Nephron progenitor cell (in vitro differentiated cells): ENCODE measurements at regions not wholly inside any gene's neighbourhood (a gene's known extent, or its start where the extent isn't known, plus 50 kb on each side); places are given as distances from the start of the nearest gene placed in this dataset.
A peak's percentile ranks its signal among the peaks of the same experiment; 100 is the strongest.
"Not testable (repeated sequence)": the region's sequence is repeated elsewhere in the genome, so short reads cannot be mapped to it uniquely, and the experiment has no call there.

Experiments used
- DNase-seq: peaks from one replicate; pipeline ENCODE4 v3.0.0; 2021
- H3K27ac Mint-ChIP-seq: 2 replicates; pipeline ENCODE4 v1.8.0; 2021; ENCODE audit warnings: mild to moderate bottlenecking, moderate library complexity, mixed read lengths
- H3K27me3 Mint-ChIP-seq: 2 replicates; pipeline ENCODE4 v1.8.0; 2021; ENCODE audit warnings: mild to moderate bottlenecking, low read depth, mixed read lengths; ENCODE audit not compliant: poor library complexity
- H3K36me3 Mint-ChIP-seq: 2 replicates; pipeline ENCODE4 v1.8.0; 2021; ENCODE audit warnings: low read depth, mixed read lengths
- H3K4me1 Mint-ChIP-seq: 2 replicates; pipeline ENCODE4 v1.8.0; 2021; ENCODE audit warnings: mixed read lengths
- H3K4me3 Mint-ChIP-seq: 2 replicates; pipeline ENCODE4 v1.8.0; 2021; ENCODE audit warnings: mild to moderate bottlenecking, moderate library complexity, mixed read lengths
- H3K9me3 Mint-ChIP-seq: 2 replicates; pipeline ENCODE4 v1.8.0; 2021; ENCODE audit warnings: mild to moderate bottlenecking, moderate library complexity, mixed read lengths
- CTCF ChIP-seq: fragments of 200-600 bp; sonication (generic); IDR thresholded peaks from 2 replicates; pipeline ENCODE4 v1.5.0; 2021; ENCODE audit warnings: antibody characterized with exemption

- Mint-ChIP-seq H3K36me3 (no peaks in the 10 kb centered on the region), H3K27ac (peak overlapping the region; percentile 21), H3K9me3 (no peaks in the 10 kb centered on the region), H3K4me1 (peaks cover 15% of the 10 kb centered on the region), H3K27me3 (no peaks in the 10 kb centered on the region), H3K4me3 (no peak overlapping the region)
- no peak for DNase-seq
- no peak for TF ChIP-seq CTCF
Observed at GRCh38 chr20:39713076-39713840, 751.1 kb downstream of the DHX35 start.

DNA sequence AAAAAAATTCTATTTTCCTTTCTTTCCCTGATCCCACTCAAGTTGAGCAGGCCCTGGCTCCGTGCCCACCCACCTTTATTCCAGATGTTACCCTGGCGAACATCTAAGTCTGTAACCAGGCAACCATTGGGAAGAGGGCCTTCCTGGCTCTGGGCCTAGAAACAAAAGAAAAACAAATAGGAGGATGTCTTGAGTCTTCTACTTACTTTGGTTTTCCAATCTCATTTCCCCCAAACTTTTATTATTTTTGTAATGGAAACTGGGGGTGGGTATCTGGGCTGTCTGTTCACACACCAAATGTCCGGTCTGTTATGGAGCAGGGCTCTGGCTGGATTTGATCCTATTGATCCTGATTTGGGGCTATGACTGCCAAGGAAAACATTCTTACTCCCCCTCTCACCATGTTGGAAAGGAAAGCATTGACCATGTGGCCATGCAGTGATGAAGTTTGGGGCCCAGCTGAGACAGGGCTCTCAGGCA is 744.1 kb downstream of the DHX35 start:
- no peak overlapping the region for H3K27ac Mint-ChIP-seq
- peaks cover 6% of the 10 kb centered on the region for H3K4me1 Mint-ChIP-seq
- no peak for TF ChIP-seq CTCF
- H3K27me3 Mint-ChIP-seq = peaks cover 4% of the 10 kb centered on the region
- no peak overlapping the region for H3K4me3 Mint-ChIP-seq
- no peaks in the 10 kb centered on the region for H3K36me3 Mint-ChIP-seq
- no peak for DNase-seq
- no peaks in the 10 kb centered on the region for H3K9me3 Mint-ChIP-seq

GRCh38 chr20:39705032-39705431 is 742.9 kb downstream of the DHX35 start:
- no peak for DNase-seq
- no peaks in the 10 kb centered on the region for H3K36me3 Mint-ChIP-seq
- TF ChIP-seq CTCF = no peak

GRCh38 chr20:39703357-39703756 is 741.2 kb downstream of the DHX35 start:
- H3K27me3 Mint-ChIP-seq, H3K9me3 Mint-ChIP-seq, H3K4me1 Mint-ChIP-seq, H3K36me3 Mint-ChIP-seq, DNase-seq, H3K27ac Mint-ChIP-seq, H3K4me3 Mint-ChIP-seq: not testable (repeated sequence)

More at GRCh38 chr20:39705032-39705431, 742.9 kb downstream of the DHX35 start:
- Mint-ChIP-seq H3K27me3 (peaks cover 4% of the 10 kb centered on the region), H3K9me3 (no peaks in the 10 kb centered on the region), H3K27ac (no peak overlapping the region), H3K4me3 (no peak overlapping the region), H3K4me1 (peaks cover 6% of the 10 kb centered on the region)

GRCh38 chr20:39702701-39703349 is 740.7 kb downstream of the DHX35 start:
- H3K27me3 Mint-ChIP-seq = peaks cover 4% of the 10 kb centered on the region
- H3K27ac Mint-ChIP-seq = no peak overlapping the region
- no peaks in the 10 kb centered on the region for H3K36me3 Mint-ChIP-seq
- no peaks in the 10 kb centered on the region for H3K9me3 Mint-ChIP-seq
- H3K4me3 Mint-ChIP-seq = no peak overlapping the region
- peaks cover 6% of the 10 kb centered on the region for H3K4me1 Mint-ChIP-seq
- no peak for DNase-seq
- no peak for TF ChIP-seq CTCF

DNA sequence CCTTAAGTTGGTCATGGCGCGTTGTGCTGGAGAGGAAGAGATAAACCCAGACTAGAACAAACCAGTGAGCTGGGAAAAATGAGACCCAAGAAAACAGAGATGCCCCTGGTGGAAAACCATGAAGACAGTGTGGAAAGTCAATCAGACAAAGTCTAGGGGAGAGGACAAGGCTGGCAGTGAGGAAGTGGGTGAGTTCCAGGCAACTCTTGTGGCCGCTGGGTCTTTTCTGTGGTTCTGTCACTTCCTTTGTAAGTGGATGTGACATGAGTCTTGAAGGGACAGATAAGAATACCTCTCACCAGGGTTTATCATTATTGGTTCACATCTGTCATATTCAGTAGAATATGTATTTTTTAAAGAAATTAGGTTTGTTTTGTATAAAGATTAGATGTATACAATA is 738.4 kb downstream of the DHX35 start:
- H3K36me3 Mint-ChIP-seq = no peaks in the 10 kb centered on the region
- H3K4me1 Mint-ChIP-seq = peaks cover 11% of the 10 kb centered on the region
- H3K9me3 Mint-ChIP-seq = no peaks in the 10 kb centered on the region
- H3K4me3 Mint-ChIP-seq = no peak overlapping the region
- H3K27me3 Mint-ChIP-seq = peaks cover 4% of the 10 kb centered on the region
- no peak for DNase-seq
- no peak for TF ChIP-seq CTCF
- H3K27ac Mint-ChIP-seq = no peak overlapping the region
